ENCODE measurements at regions not wholly inside any gene's neighbourhood (a gene's known extent, or its start where the extent isn't known, plus 50 kb on each side); places are given as distances from the start of the nearest gene placed in this dataset.

DNA sequence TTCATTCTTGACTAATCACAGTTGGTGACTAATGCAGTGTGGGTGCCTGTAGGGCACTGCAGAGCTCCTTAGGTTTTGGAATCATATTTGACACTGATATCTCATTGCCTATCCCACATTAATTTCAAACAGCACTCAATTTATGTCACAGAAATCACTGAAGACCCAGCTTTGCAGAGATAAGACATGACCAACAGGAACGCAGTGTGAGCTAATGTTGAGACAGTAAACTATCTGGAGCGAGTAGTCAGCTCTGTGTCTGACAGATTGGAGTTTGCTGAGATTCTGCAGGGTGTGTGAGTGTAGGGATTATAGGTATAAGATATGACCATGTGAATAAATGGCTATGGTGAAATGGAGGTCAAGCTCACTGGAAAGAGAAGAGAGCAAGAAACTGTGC lies 1586.1 kb upstream of the AGA start:
- no peaks in the 10 kb centered on the region for H3K36me3 ChIP-seq (ENCODE audit: control insufficient read depth in 4 of 4, insufficient read depth in 4 of 4, low read length in 4 of 4)
- ATAC-seq (ENCODE audit: insufficient read depth, low FRiP score): no peak

DNA sequence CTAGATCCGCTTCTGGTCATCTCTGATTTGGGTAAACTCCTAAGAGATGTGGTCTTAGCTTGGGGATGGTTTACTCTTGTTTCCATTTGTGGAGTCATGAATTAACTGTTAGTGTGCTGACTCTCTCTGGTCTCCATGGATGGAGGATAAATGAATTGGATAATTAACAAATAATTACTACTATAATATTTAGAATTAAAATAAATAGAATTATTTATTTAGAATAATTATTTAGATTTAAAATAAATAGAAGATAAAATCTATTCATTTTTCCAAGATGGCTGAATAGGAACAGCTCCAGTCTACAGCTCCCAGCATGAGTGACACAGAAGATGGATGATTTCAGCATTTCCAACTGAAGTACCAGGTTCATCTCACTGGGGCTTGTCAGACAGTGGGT lies 1587.4 kb upstream of the AGA start:
- Histone ChIP-seq H3K9ac (ENCODE audit: insufficient read depth in 1 of 2, low read length in 2 of 2) (no peak overlapping the region), H3K4me3 (no peak overlapping the region), H3K36me3 (ENCODE audit: control insufficient read depth in 4 of 4, insufficient read depth in 4 of 4, low read length in 4 of 4) (no peaks in the 10 kb centered on the region), H3K9me3 (ENCODE audit: control insufficient read depth in 4 of 4, insufficient read depth in 3 of 4, low read length in 3 of 4) (no peaks in the 10 kb centered on the region), H3K4me1 (ENCODE audit: control insufficient read depth in 5 of 5, insufficient read depth in 5 of 5, low read length in 5 of 5) (no peaks in the 10 kb centered on the region), H3K27me3 (ENCODE audit: control insufficient read depth in 3 of 3, insufficient read depth in 3 of 3, low read length in 2 of 3) (no peaks in the 10 kb centered on the region), H3K27ac (ENCODE audit: low read depth in 1 of 2, low read length in 1 of 2) (no peak overlapping the region)
- ATAC-seq (ENCODE audit: insufficient read depth, low FRiP score) (no peak), DNase-seq (no peak)
- no peak for TF ChIP-seq CTCF (IDR thresholded peaks at IDR 0.05; ENCODE audit: control extremely low read depth, extremely low read depth)
- WGBS, 2 donors: 74 to 75% methylated on average over 1 of the region's 1 CpG

More for the DNA sequence above, 1586.1 kb upstream of the AGA start:
- 53 to 72% methylated on average over 2 of the region's 2 CpGs for WGBS, 2 donors
- no peak overlapping the region for H3K9ac ChIP-seq (ENCODE audit: insufficient read depth in 1 of 2, low read length in 2 of 2)
- no peak overlapping the region for H3K27ac ChIP-seq (ENCODE audit: low read depth in 1 of 2, low read length in 1 of 2)
- H3K27me3 ChIP-seq (ENCODE audit: control insufficient read depth in 3 of 3, insufficient read depth in 3 of 3, low read length in 2 of 3): no peaks in the 10 kb centered on the region
- DNase-seq: no peak
- no peak overlapping the region for H3K4me3 ChIP-seq
- no peak for TF ChIP-seq CTCF (IDR thresholded peaks at IDR 0.05; ENCODE audit: control extremely low read depth, extremely low read depth)
- H3K9me3 ChIP-seq (ENCODE audit: control insufficient read depth in 4 of 4, insufficient read depth in 3 of 4, low read length in 3 of 4): no peaks in the 10 kb centered on the region
- no peaks in the 10 kb centered on the region for H3K4me1 ChIP-seq (ENCODE audit: control insufficient read depth in 5 of 5, insufficient read depth in 5 of 5, low read length in 5 of 5)

GRCh38 chr4:179040259-179040658 lies 1598.0 kb upstream of the AGA start:
- no peak overlapping the region for H3K27ac ChIP-seq (ENCODE audit: low read depth in 1 of 2, low read length in 1 of 2)
- TF ChIP-seq CTCF (IDR thresholded peaks at IDR 0.05; ENCODE audit: control extremely low read depth, extremely low read depth): no peak
- no peak for ATAC-seq (ENCODE audit: insufficient read depth, low FRiP score)
- 54 to 63% methylated on average over 1 of the region's 1 CpG for WGBS, 2 donors
- no peaks in the 10 kb centered on the region for H3K36me3 ChIP-seq (ENCODE audit: control insufficient read depth in 4 of 4, insufficient read depth in 4 of 4, low read length in 4 of 4)
- no peak overlapping the region for H3K4me3 ChIP-seq
- H3K9me3 ChIP-seq (ENCODE audit: control insufficient read depth in 4 of 4, insufficient read depth in 3 of 4, low read length in 3 of 4): no peaks in the 10 kb centered on the region
- no peak overlapping the region for H3K9ac ChIP-seq (ENCODE audit: insufficient read depth in 1 of 2, low read length in 2 of 2)
- DNase-seq: no peak
- no peaks in the 10 kb centered on the region for H3K4me1 ChIP-seq (ENCODE audit: control insufficient read depth in 5 of 5, insufficient read depth in 5 of 5, low read length in 5 of 5)
- no peaks in the 10 kb centered on the region for H3K27me3 ChIP-seq (ENCODE audit: control insufficient read depth in 3 of 3, insufficient read depth in 3 of 3, low read length in 2 of 3)

DNA sequence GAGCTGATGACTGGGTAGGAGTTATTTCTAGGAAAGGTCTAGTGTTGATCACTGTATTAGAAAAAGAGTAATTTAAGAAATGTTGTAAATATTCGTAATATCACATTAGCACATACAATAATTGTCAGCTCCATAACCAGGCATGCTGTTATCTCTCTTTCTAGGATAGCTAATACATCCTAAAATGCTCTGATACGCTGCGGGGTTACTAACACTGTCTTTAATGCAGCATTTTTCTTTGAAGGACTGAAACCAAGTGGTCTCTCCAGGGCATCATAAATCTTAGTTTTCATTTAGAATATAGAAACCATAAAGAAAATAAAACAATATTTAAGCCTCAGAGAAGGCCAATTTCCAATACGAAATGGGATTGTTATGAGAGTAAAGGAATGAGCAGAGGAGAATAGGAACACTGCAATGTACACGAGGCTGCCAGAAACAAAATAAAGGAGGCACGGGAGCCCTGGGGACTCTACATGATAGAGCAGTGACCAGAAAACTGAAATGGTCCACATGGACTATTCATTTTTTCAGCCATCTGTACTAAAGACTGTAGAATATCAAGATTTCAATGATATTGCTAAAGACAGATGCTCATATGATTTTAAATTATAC lies 1606.7 kb upstream of the AGA start:
- ATAC-seq (ENCODE audit: insufficient read depth, low FRiP score): no peak
- 55 to 68% methylated on average over 6 of the region's 6 CpGs for WGBS, 2 donors
- no peak for TF ChIP-seq CTCF (IDR thresholded peaks at IDR 0.05; ENCODE audit: control extremely low read depth, extremely low read depth)

More for the DNA sequence above, 1606.7 kb upstream of the AGA start:
- no peaks in the 10 kb centered on the region for H3K36me3 ChIP-seq (ENCODE audit: control insufficient read depth in 4 of 4, insufficient read depth in 4 of 4, low read length in 4 of 4)
- no peaks in the 10 kb centered on the region for H3K4me1 ChIP-seq (ENCODE audit: control insufficient read depth in 5 of 5, insufficient read depth in 5 of 5, low read length in 5 of 5)
- H3K27me3 ChIP-seq (ENCODE audit: control insufficient read depth in 3 of 3, insufficient read depth in 3 of 3, low read length in 2 of 3): no peaks in the 10 kb centered on the region
- peaks cover 0 to 4% (median 0%) of the 10 kb centered on the region in 4 donors for H3K9me3 ChIP-seq (ENCODE audit: control insufficient read depth in 4 of 4, insufficient read depth in 3 of 4, low read length in 3 of 4)
- no peak for DNase-seq
- H3K27ac ChIP-seq (ENCODE audit: low read depth in 1 of 2, low read length in 1 of 2): no peak overlapping the region
- no peak overlapping the region for H3K4me3 ChIP-seq
- H3K9ac ChIP-seq (ENCODE audit: insufficient read depth in 1 of 2, low read length in 2 of 2): no peak overlapping the region
